ENCODE measurements at regions not wholly inside any gene's neighbourhood (a gene's known extent, or its start where the extent isn't known, plus 50 kb on each side); places are given as distances from the start of the nearest gene placed in this dataset.

DNA sequence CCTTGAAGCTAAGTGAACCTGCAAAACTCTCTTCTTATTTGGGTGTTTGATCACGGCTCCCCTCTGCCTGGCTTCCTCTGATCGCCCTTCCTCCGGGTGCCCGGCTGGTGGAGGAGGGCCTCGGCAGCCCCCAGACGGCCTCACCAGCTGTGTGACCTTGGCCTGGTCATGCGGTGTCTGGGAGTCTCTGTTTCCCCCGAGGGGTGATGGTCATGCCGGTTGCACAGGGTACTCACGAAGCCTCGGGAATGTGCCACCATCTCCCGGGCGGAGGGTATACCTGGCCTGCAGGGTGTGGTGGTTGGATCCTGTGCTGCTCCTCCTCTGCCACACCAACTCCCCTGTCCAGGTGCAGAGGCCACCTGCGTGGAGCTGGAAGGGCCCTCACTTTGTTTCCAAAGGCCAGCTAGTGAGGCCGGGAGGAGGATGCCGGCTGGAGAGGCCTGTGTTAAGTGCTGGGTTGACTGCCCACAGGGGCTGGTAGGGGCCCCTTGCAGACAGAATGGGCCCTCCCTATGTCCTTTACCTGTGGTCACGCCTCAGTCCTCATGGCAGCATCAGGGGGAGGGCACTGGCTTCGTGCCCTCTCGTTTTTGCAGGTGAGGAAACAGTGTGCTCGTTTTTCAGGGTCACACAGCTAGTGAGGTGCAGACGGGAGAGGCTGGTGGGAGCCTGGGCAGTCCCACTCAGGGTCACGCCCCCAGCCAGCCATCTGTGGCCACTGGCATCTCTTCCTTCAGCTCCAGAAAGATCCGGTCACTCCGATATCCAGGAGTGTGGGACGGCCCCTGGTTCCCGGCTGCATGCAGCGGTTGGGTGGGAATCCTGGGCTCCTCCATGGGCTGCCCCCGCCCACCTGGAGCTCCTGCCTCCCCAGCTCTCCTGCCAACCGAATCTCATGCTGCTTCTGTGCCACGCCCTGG is 148.5 kb upstream of the GSE1 start:
- DNase-seq (ENCODE audit: low read depth in 2 of 2, low spot score in 1 of 2): no peak

DNA sequence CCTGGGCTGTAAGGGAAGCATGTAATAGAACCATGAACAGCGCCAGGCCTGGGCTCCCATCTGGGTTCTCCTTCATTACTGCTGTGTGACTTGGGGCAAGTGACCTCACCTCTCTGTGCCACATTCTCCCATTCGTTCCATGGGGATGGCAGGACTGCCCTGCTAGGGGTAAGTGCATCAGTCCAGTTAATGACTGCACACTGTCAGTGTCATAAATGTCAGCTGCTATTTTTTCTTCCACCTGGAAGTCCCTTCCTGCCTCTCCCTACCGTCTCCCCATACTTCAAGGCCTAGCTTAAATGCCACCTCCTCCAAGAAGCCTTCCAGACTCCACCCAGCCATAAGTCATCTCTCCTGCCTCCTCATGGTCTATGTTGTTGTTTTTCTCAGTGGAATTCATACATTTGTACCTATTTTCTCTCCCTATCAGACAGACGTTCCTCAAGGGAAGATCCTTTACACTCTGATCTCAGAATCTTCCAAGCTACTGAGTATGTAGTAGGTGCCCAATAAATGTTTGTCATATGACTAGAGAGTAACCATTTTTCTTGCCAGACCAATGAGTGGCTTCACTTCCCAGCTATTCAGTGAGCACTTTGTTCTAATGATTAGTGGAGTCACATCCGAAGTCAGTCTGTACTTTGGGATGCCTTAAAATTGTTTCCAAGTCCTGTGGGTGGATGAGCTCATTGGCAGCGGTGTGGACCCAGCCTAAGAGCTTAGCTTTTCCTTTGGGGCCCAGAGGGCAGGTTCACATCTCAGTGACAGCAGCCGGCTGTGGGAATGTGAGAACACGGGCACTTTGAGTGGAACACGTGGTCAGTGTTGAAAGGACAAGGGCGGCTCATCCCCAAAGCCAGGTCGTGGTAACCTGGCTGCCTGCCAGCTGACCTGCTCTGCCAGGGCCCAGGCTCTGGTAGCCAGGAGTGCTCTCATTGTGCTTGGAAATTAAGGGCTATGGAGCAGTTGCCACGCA is 147.5 kb upstream of the GSE1 start:
- no peak for DNase-seq (ENCODE audit: low read depth in 2 of 2, low spot score in 1 of 2)

DNA sequence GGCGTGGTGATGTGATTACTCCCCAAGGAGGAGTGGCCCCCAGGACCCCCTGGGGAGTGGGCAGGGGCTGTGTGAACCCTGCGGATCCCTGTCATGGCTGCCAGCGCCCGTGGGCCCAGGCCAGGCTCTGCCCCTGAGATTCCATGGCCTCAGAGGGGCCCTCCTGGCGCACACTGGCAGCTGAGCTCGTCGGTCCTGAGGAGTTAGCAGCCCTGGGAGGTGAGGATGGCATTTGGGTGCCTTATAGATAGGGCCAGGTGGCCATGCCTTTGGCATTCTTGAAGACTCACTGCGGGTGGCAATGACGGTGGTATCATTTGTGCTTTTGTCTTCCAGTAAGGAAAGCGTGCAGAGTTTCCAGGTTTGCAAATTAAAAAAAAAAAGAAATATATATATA is 146.8 kb upstream of the GSE1 start:
- DNase-seq (ENCODE audit: low read depth in 2 of 2, low spot score in 1 of 2): no peak

DNA sequence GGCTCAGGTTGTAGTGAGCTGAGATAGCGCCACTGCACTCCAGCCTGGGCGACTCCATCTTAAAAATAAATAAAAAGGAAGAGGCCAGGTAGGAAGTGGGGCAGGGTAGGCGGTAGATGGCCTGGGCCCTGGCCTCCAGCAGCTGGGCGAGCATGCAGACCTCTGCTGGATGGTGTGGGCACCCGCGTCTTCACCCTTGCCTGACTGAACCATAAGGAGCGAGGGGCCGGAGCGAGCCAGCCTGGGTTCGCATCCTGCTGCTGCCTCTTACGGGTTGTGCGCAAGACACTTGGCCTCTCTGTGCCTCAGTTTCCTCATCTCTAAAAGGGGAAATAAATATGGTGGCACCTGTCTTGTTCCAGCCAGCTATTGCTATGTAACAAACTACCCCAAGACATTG is 146.1 kb upstream of the GSE1 start:
- DNase-seq (ENCODE audit: low read depth in 2 of 2, low spot score in 1 of 2): no peak

DNA sequence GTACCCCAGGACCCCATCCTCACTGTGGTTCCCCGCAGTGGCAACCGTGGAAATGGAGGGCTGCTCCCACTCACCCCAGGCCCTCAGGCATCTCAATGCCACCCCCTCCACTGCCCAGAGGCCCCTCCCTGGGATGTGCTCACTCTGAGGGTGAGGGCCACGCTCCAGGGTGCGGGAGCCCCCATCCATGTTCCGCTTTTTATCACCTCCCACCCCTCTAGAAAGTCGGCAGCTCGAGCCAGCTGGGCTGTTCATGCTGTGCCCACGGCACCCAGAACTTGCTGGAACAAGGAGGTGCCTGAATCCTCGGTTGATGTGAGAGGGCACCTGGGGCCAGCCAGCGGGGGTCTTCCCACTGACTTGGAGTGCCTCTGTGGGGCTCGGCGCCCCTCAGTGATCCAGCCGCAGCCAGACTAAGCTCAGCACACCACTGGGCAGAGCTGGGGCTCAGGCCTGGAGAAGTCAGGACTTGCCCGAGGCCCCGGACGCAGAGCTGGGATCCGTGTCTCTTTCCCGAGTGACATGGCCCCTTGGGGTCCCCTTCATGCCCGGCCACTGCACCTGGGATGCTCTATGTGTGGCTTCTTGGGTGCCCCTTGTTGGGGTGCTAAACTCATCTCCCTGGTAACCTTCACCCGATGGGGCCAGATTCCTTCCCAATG is 143.1 kb upstream of the GSE1 start:
- no peak for DNase-seq (ENCODE audit: low read depth in 2 of 2, low spot score in 1 of 2)

DNA sequence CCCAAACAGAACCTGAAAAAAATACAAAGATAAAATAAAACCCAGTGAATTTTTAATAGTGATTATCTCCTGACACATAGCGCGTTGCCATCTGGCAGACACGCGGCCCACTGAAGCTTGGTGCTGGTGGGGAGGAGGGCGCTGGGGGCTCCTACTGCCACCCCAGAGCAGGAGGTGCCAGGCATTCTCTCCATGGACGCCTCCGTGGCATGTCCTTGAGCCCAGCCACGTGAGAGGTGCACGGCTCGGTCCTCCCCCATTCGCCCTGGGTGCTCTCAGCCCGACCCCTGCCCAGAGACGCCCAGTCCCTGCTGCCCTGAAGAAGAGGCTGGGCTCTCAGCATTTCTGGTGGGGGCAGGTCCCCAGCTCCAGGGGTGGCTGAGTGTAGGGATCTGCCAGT is 142.2 kb upstream of the GSE1 start:
- DNase-seq (ENCODE audit: low read depth in 2 of 2, low spot score in 1 of 2): no peak

DNA sequence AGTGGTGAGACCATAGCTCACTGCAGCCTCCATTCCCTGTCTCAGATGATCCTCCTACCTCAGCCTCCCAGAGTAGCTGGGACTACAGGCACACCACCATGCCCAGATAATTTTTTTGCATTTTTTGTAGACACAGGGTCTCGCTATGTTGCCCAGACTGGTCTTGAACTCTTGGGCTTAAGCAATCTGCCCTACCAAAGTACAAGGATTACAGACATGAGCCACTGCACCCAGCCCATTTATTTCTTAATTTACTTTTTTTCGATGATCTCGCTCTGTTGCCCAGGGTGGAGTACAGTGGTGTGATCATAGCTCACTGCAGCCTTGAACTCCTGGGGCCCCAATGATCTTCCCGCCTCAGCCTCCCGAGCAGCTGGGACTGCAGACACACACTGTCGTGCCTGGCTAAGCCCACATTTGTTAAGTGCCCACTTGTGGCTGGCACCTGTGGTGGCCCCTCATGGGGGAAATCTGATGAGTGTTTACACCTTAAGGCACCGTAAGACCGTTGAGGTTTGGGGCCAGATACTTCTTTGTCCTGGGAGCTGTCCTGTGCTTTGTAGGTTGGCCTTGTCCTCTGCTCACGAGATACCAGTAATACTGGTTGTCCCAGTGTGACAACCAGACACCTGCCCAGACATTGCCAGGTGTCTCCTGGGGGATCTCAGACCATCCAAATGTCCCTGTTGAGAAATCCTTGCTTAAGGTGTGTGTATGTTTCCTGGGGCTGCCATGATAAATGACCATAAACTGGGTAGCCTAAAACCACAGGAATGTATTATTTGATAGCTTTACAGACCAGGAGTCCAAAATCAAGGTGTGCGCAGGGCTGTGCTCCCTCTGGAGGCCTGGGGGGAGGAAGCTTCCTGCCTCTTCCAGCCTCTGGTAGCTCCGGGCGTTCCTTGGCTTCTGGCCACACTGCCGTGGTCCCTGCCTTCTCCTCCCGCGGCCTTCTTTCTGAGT is 141.4 kb upstream of the GSE1 start:
- no peak for DNase-seq (ENCODE audit: low read depth in 2 of 2, low spot score in 1 of 2)

DNA sequence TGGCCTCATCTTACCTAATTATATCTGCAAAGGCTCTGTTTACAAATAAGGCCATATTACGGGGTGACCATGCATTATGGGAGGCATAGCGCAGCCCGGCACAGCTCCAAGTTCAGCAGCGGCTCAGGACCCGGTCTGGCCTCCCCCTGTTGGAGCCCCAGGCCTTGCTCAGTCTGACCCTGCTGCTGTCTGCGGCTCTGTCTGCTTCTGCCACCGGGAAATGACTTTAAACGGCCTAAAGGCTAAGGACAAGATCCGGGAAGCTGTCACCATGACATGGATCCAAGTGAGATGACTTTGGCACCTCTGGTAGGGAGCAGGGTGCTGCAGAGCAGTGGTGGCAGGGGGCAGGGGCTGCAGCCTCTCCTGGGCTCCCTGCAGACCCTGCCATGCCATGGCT is 140.6 kb upstream of the GSE1 start:
- no peak for DNase-seq (ENCODE audit: low read depth in 2 of 2, low spot score in 1 of 2)

DNA sequence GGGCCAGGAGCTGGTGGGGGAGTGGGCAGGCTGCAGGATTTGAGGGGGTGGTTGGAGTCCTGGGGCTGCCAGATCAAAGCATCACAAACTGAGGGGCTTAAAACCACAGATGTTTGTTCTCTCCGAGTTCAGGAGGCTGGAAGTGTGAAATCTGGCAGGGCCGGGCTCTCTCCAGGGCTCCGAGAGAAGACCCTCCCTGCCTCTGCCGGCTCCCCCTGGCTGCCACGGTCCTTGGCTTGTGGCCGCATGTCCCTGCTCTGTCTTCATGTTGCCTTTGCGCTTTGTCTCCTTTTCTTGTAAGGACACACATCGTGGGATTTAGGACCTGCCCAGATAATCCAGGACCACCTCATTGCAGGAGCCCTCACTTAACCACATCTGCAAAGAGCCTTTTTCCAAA is 139.8 kb upstream of the GSE1 start:
- DNase-seq (ENCODE audit: low read depth in 2 of 2, low spot score in 1 of 2): no peak

DNA sequence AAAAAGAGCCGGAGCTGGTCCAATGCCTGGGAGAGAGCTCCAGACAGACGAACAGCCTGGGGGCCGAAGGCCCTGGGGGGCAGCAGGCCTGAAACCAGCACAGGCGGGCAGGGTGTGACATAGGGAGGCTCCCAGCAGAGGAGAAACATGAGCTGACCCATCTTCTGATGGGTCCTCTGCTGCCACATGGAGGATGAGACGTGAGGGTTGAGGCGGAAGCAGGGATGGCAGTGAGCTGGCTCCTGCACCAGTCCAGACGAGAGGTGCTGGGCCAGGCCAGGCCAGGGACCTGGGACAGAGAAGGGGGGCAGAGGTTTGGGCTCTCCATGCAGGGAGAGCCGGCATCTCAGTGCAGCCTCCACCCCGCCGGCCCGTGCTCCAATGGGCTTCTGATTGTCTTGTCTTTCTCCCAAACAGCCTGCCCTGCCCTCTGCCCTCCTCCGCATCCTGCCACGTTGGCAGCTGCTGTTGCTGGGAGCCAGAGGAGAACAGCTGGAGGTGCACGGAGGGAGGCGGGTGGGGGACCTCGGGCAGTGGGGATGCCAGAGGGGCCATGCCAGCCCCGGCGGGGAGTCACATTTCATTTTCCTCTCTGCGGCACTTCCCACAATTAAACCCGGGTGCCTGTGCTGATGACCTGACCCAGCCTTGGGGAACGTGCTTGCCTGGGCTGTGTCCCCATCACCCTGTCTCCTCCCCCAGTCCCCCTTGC is 139.1 kb upstream of the GSE1 start:
- no peak for DNase-seq (ENCODE audit: low read depth in 2 of 2, low spot score in 1 of 2)

DNA sequence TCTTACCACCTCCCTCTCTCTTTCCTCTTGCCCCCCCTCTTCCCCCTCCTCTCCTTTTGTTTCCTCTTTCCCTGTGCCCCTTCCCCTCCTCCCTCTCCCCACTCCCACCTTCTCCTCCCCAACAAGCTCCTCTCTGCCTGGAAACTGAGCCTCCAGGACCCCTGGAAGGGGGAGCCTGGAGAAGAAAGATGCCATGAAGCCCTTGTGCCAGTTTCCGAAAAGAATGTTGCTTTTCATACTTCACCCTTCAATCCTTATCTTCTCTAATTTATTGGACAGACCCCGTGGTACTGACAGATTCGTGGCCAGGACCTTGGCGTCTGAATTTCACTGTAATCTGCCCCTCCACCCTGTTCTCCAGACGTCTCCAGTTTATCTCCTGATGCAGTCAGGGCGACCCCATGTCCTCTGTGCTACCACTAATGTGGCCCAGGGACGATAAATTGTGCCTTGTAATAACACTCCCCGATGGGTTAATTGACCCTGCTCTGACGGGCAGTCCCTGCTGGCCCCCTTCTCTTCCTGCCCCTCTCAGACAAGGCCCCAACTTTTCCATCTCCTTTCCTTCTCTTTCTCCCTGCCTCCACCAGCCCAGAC is 138.4 kb upstream of the GSE1 start:
- DNase-seq (ENCODE audit: low read depth in 2 of 2, low spot score in 1 of 2): no peak

DNA sequence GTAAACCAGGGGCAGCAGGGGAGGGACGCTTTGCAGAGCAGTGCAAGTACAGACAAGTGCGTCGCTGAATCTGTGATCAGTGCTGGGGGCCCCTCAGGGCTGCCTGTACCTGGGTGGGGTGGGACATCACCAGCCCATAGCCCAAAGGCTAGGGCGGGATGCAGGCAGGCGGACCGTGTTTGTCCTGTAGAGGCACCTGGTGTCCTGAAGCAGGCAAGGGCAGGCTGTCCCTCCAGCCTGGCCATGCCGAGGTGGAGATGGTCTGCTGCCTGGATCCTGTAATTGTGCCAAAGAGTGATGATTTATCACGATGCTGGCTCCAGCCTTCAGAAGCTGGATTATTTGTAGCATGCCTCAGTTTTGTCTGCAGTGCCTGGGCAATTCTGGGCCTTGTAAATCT is 137.9 kb upstream of the GSE1 start:
- no peak for DNase-seq (ENCODE audit: low read depth in 2 of 2, low spot score in 1 of 2)

DNA sequence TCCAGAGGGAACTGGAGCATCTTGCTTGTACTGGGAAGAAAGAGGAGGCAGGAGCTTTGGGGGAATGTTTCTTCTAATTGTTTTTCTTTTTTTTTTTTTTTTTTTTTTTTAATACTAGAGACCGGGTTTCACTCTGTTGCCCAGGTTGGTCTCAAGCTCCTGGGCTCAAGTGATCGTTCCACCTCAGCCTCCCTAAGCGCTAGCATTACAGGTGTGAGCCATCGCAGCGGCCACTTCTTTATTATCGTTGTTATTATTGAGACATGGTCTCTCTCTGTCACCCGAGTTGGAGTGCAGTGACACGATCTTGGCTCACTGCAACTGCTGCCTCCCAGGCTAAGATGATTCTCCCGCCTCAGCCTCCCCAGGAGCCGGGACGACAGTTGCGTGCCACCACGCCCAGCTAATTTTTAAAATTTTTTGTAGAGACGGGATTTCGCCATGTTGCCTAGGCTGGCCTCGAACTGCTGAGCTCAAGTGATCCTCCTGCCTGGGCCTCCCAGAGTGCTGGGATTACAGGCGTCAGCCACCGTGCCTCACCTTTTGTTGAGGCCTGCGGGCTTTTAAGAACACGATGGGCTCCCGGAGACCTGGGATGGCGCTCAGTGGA is 137.3 kb upstream of the GSE1 start:
- DNase-seq (ENCODE audit: low read depth in 2 of 2, low spot score in 1 of 2): no peak

DNA sequence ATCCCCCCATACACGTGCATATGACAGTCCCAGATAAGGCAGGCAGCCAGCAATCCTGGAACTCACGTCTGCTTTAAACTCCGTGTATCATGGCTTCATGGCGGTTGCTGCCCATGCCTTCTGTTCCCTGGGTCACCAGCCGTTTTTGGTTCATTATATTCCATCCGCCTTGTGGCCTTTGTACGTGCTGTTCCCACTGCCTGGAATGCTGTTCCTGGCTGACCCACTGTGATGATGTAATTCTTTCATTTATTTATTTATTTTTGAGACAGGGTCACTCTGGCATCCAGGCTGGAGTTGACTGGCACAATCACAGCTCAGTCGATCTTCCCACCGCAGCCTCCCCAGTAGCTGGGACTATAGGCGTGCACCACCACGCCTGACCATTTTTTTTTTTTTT is 136.7 kb upstream of the GSE1 start:
- DNase-seq (ENCODE audit: low read depth in 2 of 2, low spot score in 1 of 2): no peak

DNA sequence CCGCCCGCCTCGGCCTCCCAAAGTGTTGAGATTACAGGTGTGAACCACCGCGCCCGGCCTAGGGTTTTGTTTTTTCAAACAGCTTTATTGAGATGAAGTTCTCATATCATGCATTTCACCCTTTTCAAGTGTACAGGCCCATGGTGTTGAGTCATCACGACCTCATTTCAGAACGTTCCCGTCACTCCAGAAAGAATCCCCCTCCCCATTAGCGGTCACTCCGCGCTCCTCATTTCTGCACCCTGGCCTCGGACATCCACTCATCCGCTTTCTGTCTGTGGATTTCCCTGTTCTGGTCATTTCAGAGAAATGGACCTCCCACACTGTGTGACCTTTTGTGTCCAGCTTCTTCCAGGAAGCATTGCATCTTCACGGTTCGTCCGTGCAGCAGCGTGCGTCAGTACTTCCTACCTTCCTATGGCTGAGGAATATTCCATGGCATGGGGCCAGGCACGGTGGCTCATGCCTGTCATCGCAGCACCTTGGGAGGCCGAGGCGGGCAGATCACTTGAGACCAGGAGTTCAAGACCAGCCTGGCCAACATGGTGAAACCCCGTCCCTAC is 135.2 kb upstream of the GSE1 start:
- no peak for DNase-seq (ENCODE audit: low read depth in 2 of 2, low spot score in 1 of 2)

DNA sequence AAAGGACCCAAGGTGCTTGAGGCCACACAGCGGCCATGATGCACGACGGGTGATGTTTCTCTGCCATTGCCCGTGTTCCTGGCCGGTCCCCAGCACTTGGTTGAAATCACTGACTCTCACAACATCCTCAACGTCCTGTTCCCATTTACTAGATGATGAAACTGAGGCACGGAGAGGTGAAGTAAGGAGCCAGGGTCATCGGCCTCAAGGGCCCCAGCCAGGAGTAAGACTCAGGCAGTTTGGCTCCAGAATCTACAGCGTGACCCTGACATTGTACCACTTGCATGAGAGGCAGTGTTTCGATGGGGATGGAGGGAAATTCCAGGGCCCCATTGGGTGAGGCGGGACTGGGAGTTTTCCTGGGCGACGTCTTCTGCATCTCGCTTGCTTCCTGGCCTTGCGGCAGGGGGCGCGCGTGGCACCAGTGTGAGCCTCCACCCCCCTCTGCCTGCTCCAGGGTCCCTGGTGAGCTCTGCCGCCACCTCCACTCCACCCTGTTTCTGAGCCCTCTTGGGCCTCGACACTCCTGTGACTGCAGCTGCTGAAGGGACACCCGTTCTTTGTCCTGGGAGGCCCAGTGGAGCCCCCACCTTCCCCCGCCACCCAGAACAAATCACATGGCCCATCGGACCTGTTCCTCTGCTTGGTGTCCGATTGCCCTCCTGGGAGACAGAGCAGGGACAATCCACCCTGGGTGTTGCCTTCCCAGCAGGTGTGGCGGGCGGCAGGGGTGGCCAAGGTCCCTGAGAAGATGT is 133.0 kb upstream of the GSE1 start:
- no peak for DNase-seq (ENCODE audit: low read depth in 2 of 2, low spot score in 1 of 2)

DNA sequence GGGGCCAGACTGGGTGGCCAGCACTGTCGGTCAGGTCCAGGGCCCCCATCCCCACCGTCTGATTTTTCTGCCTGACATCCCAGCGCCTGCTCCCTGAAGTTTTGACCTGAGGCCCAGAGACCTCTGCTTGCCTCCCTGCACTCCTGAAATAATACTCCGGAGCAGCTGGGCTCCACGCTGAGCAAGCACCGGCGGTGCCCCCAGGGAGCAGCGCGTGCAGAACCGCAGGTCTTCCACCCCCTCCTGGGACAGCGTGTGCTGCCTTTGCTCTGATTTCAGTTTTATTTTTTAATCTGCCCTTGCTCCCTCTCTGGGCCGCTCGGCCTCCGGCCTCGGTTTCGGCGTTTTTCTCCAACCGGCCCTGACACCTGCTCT is 132.4 kb upstream of the GSE1 start:
- no peak for DNase-seq (ENCODE audit: low read depth in 2 of 2, low spot score in 1 of 2)

DNA sequence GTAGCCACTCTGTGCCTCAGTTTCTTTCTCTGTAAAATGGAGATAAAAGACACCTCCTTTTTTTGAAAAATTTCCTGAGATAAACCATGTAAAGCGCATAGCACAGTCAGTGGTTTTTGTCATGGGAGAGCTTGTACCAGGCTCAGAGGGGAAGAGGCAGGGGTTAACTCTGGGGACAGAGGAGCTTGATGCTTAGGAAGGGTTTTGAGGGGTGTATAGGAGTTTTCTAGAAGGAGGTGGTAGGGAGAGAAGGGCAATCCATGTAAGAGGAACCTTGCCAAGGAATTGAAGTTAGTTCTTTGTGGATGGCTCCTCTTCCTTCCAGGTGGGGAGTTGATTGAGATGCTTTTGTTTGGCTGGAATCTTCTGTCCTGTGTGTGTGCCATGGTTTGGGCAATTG is 131.9 kb upstream of the GSE1 start:
- no peak for DNase-seq (ENCODE audit: low read depth in 2 of 2, low spot score in 1 of 2)

Data from stimulated activated CD8-positive, alpha-beta memory T cell treated with anti-CD3 and anti-CD28 coated beads, Interleukin-4, amount 100 ng/mL, for 4 hours (primary cell).